GM12865 (cell line): ENCODE measurements at regions not wholly inside any gene's neighbourhood (a gene's known extent, or its start where the extent isn't known, plus 50 kb on each side); places are given as distances from the start of the nearest gene placed in this dataset.

ENCODE experiments used
- DNase-seq: peaks from one replicate; pipeline ENCODE4 v3.0.0; 2010; ENCODE audit warnings: low read depth
- H3K4me3 ChIP-seq: 2 replicates; pipeline ENCODE4 v1.5.1; 2011; ENCODE audit warnings: mild to moderate bottlenecking, low read depth, low read length, control low read depth
- CTCF ChIP-seq: IDR thresholded peaks from 2 replicates; pipeline ENCODE4 v1.5.1; 2011; ENCODE audit warnings: low read length, control low read depth, low read depth, inconsistent platforms; ENCODE audit not compliant: insufficient read depth; ENCODE audit errors: missing control alignments

- no peak for DNase-seq
- TF ChIP-seq CTCF: no peak
- H3K4me3 ChIP-seq: no peak overlapping the region
These were observed 52.6 kb upstream of the CDH8 start for GRCh38 chr16:62088731-62089410.
